ENCODE measurements at regions not wholly inside any gene's neighbourhood (a gene's known extent, or its start where the extent isn't known, plus 50 kb on each side); places are given as distances from the start of the nearest gene placed in this dataset.

DNA sequence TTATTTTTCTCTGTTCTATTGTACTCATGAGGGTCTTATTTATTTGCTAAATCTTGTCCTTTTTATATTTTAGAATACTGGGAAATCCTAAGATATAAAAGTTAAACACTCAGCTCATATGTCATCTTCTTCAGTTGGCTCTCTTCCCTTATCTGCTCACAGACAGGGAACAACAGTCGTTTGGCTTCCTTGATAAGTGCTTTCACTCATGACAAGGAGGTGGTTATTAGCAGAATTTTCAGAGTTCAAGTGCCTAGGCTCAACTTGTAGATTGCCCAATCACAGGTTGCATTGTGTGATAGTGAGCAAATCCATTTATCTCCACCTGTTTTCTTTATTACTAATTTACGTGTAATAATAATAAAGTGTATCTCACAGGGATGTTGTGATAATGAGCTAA lies 620.3 kb upstream of the PCDH20 start:
- Mint-ChIP-seq H3K4me3 (ENCODE audit: low read depth) (no peak overlapping the region), H3K27me3 (peaks cover 3% of the 10 kb centered on the region), H3K27ac (no peak overlapping the region), H3K9me3 (ENCODE audit: low read depth) (no peaks in the 10 kb centered on the region), H3K36me3 (ENCODE audit: insufficient read depth) (no peaks in the 10 kb centered on the region), H3K4me1 (ENCODE audit: low read depth) (peaks cover 4% of the 10 kb centered on the region)
- TF ChIP-seq CTCF (IDR thresholded peaks at IDR 0.05; ENCODE audit: unreplicated experiment), result no peak
- no peak for DNase-seq (ENCODE audit: low spot score, unreplicated experiment)

DNA sequence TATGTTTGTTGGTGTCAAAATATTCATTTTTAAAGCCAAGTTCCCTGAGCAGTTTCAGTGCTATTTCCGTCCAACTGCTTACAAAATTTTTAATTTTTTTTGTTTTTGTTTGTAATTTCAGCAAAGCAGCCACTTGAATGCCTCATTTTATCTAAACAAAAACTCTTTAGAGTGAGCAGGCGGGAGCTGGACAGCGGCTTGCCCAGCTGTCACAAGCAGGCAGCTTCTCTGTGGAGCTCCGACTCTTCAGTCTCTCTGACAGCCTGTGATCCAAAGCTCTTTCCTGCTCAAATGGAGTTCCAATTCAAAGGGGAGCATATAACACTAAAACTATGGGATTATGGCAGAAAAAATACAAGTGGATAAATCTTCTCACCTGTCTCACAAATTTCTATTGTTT lies 618.3 kb upstream of the PCDH20 start:
- Mint-ChIP-seq H3K4me1 (ENCODE audit: low read depth) (peaks cover 3% of the 10 kb centered on the region), H3K27me3 (peaks cover 3% of the 10 kb centered on the region), H3K36me3 (ENCODE audit: insufficient read depth) (no peaks in the 10 kb centered on the region), H3K27ac (no peak overlapping the region), H3K9me3 (ENCODE audit: low read depth) (no peaks in the 10 kb centered on the region), H3K4me3 (ENCODE audit: low read depth) (no peak overlapping the region)
- no peak for DNase-seq (ENCODE audit: low spot score, unreplicated experiment)
- no peak for TF ChIP-seq CTCF (IDR thresholded peaks at IDR 0.05; ENCODE audit: unreplicated experiment)

GRCh38 chr13:62022369-62022768 lies 606.7 kb upstream of the PCDH20 start:
- Mint-ChIP-seq H3K27me3 (no peaks in the 10 kb centered on the region), H3K27ac (no peak overlapping the region), H3K4me3 (ENCODE audit: low read depth) (no peak overlapping the region), H3K4me1 (ENCODE audit: low read depth) (peaks cover 8% of the 10 kb centered on the region), H3K36me3 (ENCODE audit: insufficient read depth) (no peaks in the 10 kb centered on the region), H3K9me3 (ENCODE audit: low read depth) (no peaks in the 10 kb centered on the region)
- no peak for DNase-seq (ENCODE audit: low spot score, unreplicated experiment)
- no peak for TF ChIP-seq CTCF (IDR thresholded peaks at IDR 0.05; ENCODE audit: unreplicated experiment)

GRCh38 chr13:62019858-62020257 lies 604.2 kb upstream of the PCDH20 start:
- no peak for DNase-seq (ENCODE audit: low spot score, unreplicated experiment)
- no peak for TF ChIP-seq CTCF (IDR thresholded peaks at IDR 0.05; ENCODE audit: unreplicated experiment)
- Mint-ChIP-seq H3K27me3 (no peaks in the 10 kb centered on the region), H3K27ac (no peak overlapping the region), H3K4me1 (ENCODE audit: low read depth) (peaks cover 8% of the 10 kb centered on the region), H3K36me3 (ENCODE audit: insufficient read depth) (no peaks in the 10 kb centered on the region), H3K9me3 (ENCODE audit: low read depth) (no peaks in the 10 kb centered on the region), H3K4me3 (ENCODE audit: low read depth) (no peak overlapping the region)

GRCh38 chr13:62014299-62014698 lies 598.6 kb upstream of the PCDH20 start:
- Mint-ChIP-seq H3K27me3 (no peaks in the 10 kb centered on the region), H3K4me3 (ENCODE audit: low read depth) (no peak overlapping the region), H3K9me3 (ENCODE audit: low read depth) (no peaks in the 10 kb centered on the region), H3K27ac (no peak overlapping the region), H3K4me1 (ENCODE audit: low read depth) (no peaks in the 10 kb centered on the region), H3K36me3 (ENCODE audit: insufficient read depth) (no peaks in the 10 kb centered on the region)
- no peak for DNase-seq (ENCODE audit: low spot score, unreplicated experiment)
- TF ChIP-seq CTCF (IDR thresholded peaks at IDR 0.05; ENCODE audit: unreplicated experiment), result peak; percentile 55
